ENCODE measurements at regions not wholly inside any gene's neighbourhood (a gene's known extent, or its start where the extent isn't known, plus 50 kb on each side); places are given as distances from the start of the nearest gene placed in this dataset.

DNA sequence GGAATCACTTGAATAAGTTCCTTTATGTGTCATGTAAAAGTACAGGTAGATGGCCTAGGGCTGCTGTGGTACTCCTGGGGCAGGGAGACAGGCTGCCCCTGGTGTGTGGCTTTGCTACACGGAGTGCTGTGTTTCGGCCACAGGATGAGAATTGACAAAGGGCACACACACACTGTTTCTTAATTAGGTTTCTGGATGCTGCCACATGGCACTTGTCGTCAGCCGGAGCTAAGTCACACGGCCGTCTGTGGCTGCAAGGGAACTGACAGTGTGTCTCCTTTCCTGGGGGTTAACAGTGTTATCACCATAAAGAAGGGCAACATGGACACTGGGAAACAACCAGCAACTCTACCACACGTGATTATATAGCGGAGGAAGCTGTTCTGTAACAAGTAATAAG lies 55.7 kb upstream of the CREB5 start:
- no peaks in the 10 kb centered on the region for H3K79me2 ChIP-seq (ENCODE audit: insufficient read depth, low read depth, low read length)
- TF ChIP-seq, protein P1, sequence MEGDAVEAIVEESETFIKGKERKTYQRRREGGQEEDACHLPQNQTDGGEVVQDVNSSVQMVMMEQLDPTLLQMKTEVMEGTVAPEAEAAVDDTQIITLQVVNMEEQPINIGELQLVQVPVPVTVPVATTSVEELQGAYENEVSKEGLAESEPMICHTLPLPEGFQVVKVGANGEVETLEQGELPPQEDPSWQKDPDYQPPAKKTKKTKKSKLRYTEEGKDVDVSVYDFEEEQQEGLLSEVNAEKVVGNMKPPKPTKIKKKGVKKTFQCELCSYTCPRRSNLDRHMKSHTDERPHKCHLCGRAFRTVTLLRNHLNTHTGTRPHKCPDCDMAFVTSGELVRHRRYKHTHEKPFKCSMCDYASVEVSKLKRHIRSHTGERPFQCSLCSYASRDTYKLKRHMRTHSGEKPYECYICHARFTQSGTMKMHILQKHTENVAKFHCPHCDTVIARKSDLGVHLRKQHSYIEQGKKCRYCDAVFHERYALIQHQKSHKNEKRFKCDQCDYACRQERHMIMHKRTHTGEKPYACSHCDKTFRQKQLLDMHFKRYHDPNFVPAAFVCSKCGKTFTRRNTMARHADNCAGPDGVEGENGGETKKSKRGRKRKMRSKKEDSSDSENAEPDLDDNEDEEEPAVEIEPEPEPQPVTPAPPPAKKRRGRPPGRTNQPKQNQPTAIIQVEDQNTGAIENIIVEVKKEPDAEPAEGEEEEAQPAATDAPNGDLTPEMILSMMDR (conservative IDR thresholded peaks at IDR 0.05; ENCODE audit: low read length): no peak
- TF ChIP-seq EZH2phosphoT487 (IDR thresholded peaks at IDR 0.05; ENCODE audit: borderline replicate concordance, low read depth, low read length): no peak
- no peak for DNase-seq (ENCODE audit: low spot score)
- H3K9me2 ChIP-seq (ENCODE audit: insufficient read depth, low read length): no peaks in the 10 kb centered on the region
- H3K4me3 ChIP-seq (ENCODE audit: low read depth, low read length, poor library complexity, severe bottlenecking): no peak overlapping the region
- no peak overlapping the region for H3K27ac ChIP-seq (ENCODE audit: low read depth, low read length, poor library complexity, severe bottlenecking)
- no peak overlapping the region for H2AFZ ChIP-seq (ENCODE audit: low read length)
- no peak overlapping the region for H3K4me2 ChIP-seq (ENCODE audit: low read length)
- POLR2A ChIA-PET: interaction anchor here (0.6 kb wide), 1 partner anchor 326 kb away, joined by 3 read pairs; no protein-coding TSS in a partner anchor
- no peaks in the 10 kb centered on the region for H3K9me3 ChIP-seq (ENCODE audit: low read length)
- H4K20me1 ChIP-seq (ENCODE audit: insufficient read depth, low read length): no peaks in the 10 kb centered on the region
- H3K36me3 ChIP-seq (ENCODE audit: insufficient read depth, low read length): no peaks in the 10 kb centered on the region
- intact Hi-C loops (cut with micrococcal nuclease; ENCODE audit: unreplicated experiment): no loop called here
- no peaks in the 10 kb centered on the region for H3K4me1 ChIP-seq (ENCODE audit: insufficient read depth, low read length, poor library complexity, severe bottlenecking)
- no TSS peak for BruUV-seq (replicated peaks)
- CTCF ChIA-PET (ENCODE audit: unreplicated experiment): no interaction called here

GRCh38 chr7:28358423-28358868 lies 53.9 kb upstream of the CREB5 start:
- BruUV-seq (replicated peaks): no TSS peak
- no peak for DNase-seq (ENCODE audit: low spot score)
- H3K36me3 ChIP-seq (ENCODE audit: insufficient read depth, low read length): no peaks in the 10 kb centered on the region
- no peak overlapping the region for H2AFZ ChIP-seq (ENCODE audit: low read length)
- intact Hi-C loops (cut with micrococcal nuclease; ENCODE audit: unreplicated experiment): no loop called here
- H3K9me3 ChIP-seq (ENCODE audit: low read length): no peaks in the 10 kb centered on the region
- no peak overlapping the region for H3K4me2 ChIP-seq (ENCODE audit: low read length)
- CTCF ChIA-PET (ENCODE audit: unreplicated experiment): no interaction called here
- no peak overlapping the region for H3K27ac ChIP-seq (ENCODE audit: low read depth, low read length, poor library complexity, severe bottlenecking)
- TF ChIP-seq, protein P1 (conservative IDR thresholded peaks at IDR 0.05; ENCODE audit: low read length): no peak
- no peak for TF ChIP-seq EZH2phosphoT487 (IDR thresholded peaks at IDR 0.05; ENCODE audit: borderline replicate concordance, low read depth, low read length)
- no peaks in the 10 kb centered on the region for H3K79me2 ChIP-seq (ENCODE audit: insufficient read depth, low read depth, low read length)
- no peaks in the 10 kb centered on the region for H3K4me1 ChIP-seq (ENCODE audit: insufficient read depth, low read length, poor library complexity, severe bottlenecking)
- H3K9me2 ChIP-seq (ENCODE audit: insufficient read depth, low read length): no peaks in the 10 kb centered on the region
- H3K4me3 ChIP-seq (ENCODE audit: low read depth, low read length, poor library complexity, severe bottlenecking): no peak overlapping the region
- H4K20me1 ChIP-seq (ENCODE audit: insufficient read depth, low read length): no peaks in the 10 kb centered on the region
- POLR2A ChIA-PET: interaction anchor here (0.6 to 0.9 kb wide), 2 partner anchors 8 to 23 kb away, joined by 3 read pairs; no protein-coding TSS in a partner anchor

- no TSS peak for BruUV-seq (replicated peaks)
- H2AFZ ChIP-seq (ENCODE audit: low read length): no peak overlapping the region
- POLR2A ChIA-PET: interaction anchor here (0.6 to 1.5 kb wide), 3 partner anchors 12 to 291 kb away, joined by 3 to 4 read pairs (median 4); no protein-coding TSS in a partner anchor
Observed at GRCh38 chr7:28360739-28361138, 51.6 kb upstream of the CREB5 start.

More at GRCh38 chr7:28360739-28361138, 51.6 kb upstream of the CREB5 start:
- TF ChIP-seq, protein P1 (conservative IDR thresholded peaks at IDR 0.05; ENCODE audit: low read length): peak; percentile 50
- TF ChIP-seq EZH2phosphoT487 (IDR thresholded peaks at IDR 0.05; ENCODE audit: borderline replicate concordance, low read depth, low read length): no peak
- Histone ChIP-seq H3K27ac (ENCODE audit: low read depth, low read length, poor library complexity, severe bottlenecking) (no peak overlapping the region), H3K9me2 (ENCODE audit: insufficient read depth, low read length) (no peaks in the 10 kb centered on the region), H3K79me2 (ENCODE audit: insufficient read depth, low read depth, low read length) (no peaks in the 10 kb centered on the region), H3K36me3 (ENCODE audit: insufficient read depth, low read length) (no peaks in the 10 kb centered on the region), H3K4me3 (ENCODE audit: low read depth, low read length, poor library complexity, severe bottlenecking) (no peak overlapping the region), H3K9me3 (ENCODE audit: low read length) (0 out of 2 replicates have a peak, but pooled peaks cover 7% of the 10 kb centered on the region), H3K4me2 (ENCODE audit: low read length) (no peak overlapping the region), H4K20me1 (ENCODE audit: insufficient read depth, low read length) (no peaks in the 10 kb centered on the region), H3K4me1 (ENCODE audit: insufficient read depth, low read length, poor library complexity, severe bottlenecking) (no peaks in the 10 kb centered on the region)
- intact Hi-C loops (cut with micrococcal nuclease; ENCODE audit: unreplicated experiment): no loop called here
- DNase-seq (ENCODE audit: low spot score): peak; percentile 10
- CTCF ChIA-PET (ENCODE audit: unreplicated experiment): interaction anchor here (0.7 kb wide), 1 partner anchor 12 kb away, joined by 3 read pairs; no protein-coding TSS in a partner anchor

Data from OCI-LY7 (cell line).